Sigmoid colon (tissue), 4 donors: ENCODE measurements at regions not wholly inside any gene's neighbourhood (a gene's known extent, or its start where the extent isn't known, plus 50 kb on each side); places are given as distances from the start of the nearest gene placed in this dataset.

ENCODE experiments used
- POLR2AphosphoS5 ChIP-seq, 4 donors: sonication (generic); formaldehyde crosslinking; IDR thresholded peaks; one replicate each; pipeline ENCODE4 v1.6.1; 2017; ENCODE audit warnings: antibody characterized with exemption in 4 of 4
- TF ChIP-seq, protein P1 (sequence below), 4 experiments: fragments of 450-650 bp in 3 of 4; fragments of 200-600 bp in 1 of 4; IDR thresholded peaks; one replicate each; pipeline ENCODE4 v1.5.1; 2016 to 2019; ENCODE audit warnings: antibody characterized with exemption in 4 of 4, mild to moderate bottlenecking in 3 of 4, moderate library complexity in 2 of 4

DNA sequence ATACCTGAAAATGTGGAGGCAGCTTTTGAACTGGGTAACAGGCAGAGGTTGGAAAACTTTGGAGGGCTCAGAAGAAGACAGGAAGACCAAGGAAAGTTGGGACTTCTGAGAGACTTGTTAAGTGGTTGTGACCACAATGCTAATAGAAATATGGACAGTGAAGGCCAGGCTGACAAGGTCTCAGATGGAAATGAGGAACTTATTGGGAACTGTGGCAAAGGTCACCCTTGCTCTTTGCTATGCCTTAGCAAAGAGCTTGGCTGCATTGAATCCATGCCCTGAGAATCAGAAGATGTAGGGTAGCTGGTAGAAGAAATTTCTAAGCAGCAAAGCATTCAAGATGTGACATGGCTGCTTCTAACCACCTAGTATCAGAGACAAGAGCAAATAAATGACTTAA, 244.4 kb upstream of the ADRA1B start:
- TF ChIP-seq POLR2AphosphoS5 (IDR thresholded peaks at IDR 0.05): no peak
- TF ChIP-seq, protein P1, sequence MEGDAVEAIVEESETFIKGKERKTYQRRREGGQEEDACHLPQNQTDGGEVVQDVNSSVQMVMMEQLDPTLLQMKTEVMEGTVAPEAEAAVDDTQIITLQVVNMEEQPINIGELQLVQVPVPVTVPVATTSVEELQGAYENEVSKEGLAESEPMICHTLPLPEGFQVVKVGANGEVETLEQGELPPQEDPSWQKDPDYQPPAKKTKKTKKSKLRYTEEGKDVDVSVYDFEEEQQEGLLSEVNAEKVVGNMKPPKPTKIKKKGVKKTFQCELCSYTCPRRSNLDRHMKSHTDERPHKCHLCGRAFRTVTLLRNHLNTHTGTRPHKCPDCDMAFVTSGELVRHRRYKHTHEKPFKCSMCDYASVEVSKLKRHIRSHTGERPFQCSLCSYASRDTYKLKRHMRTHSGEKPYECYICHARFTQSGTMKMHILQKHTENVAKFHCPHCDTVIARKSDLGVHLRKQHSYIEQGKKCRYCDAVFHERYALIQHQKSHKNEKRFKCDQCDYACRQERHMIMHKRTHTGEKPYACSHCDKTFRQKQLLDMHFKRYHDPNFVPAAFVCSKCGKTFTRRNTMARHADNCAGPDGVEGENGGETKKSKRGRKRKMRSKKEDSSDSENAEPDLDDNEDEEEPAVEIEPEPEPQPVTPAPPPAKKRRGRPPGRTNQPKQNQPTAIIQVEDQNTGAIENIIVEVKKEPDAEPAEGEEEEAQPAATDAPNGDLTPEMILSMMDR (IDR thresholded peaks at IDR 0.05): no peak
